ENCODE measurements at regions not wholly inside any gene's neighbourhood (a gene's known extent, or its start where the extent isn't known, plus 50 kb on each side); places are given as distances from the start of the nearest gene placed in this dataset.

DNA sequence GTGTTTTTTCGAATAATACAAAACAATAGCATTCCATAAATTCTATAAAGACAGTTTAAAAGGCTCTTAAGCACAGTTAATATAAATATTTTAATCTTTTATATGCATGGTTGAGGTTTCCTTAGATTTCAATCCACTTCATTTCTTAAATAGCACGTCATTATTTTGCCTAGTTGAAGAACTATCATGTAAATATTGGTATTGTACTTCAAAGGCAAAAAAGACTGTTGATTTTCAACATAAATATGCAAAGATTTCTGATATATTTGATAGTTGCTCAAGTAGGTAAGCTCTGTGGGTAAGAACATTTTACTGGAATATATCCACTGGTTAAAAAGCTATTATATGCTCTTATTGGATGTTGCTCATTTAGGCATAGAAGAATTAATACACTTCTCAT, 458.6 kb downstream of the NR2F1-AS1 start:
- no peak for DNase-seq
- no peaks in the 10 kb centered on the region for H3K36me3 ChIP-seq (ENCODE audit: insufficient read depth in 1 of 2, low read depth in 1 of 2)
- TF ChIP-seq CTCF (IDR thresholded peaks at IDR 0.05) = no peak
- intact Hi-C loops (cut with DNase I) = no loop called here
- 85 to 90% (median 88%) methylated on average over 2 of the region's 2 CpGs for WGBS, 3 donors
- H3K9me3 ChIP-seq = no peaks in the 10 kb centered on the region
- H3K27ac ChIP-seq = no peak overlapping the region
- H3K27me3 ChIP-seq (ENCODE audit: insufficient read depth in 3 of 3, low read length in 2 of 3) = no peaks in the 10 kb centered on the region
- no peak overlapping the region for H3K4me3 ChIP-seq
- no peaks in the 10 kb centered on the region for H3K4me1 ChIP-seq
- no peak for ATAC-seq

GRCh38 chr5:93120771-93121170, 460.2 kb downstream of the NR2F1-AS1 start:
- Histone ChIP-seq H3K27ac (no peak overlapping the region), H3K27me3 (ENCODE audit: insufficient read depth in 3 of 3, low read length in 2 of 3) (no peaks in the 10 kb centered on the region), H3K36me3 (ENCODE audit: insufficient read depth in 1 of 2, low read depth in 1 of 2) (no peaks in the 10 kb centered on the region), H3K4me3 (no peak overlapping the region), H3K4me1 (no peaks in the 10 kb centered on the region), H3K9me3 (no peaks in the 10 kb centered on the region)
- TF ChIP-seq CTCF (IDR thresholded peaks at IDR 0.05) = no peak
- no peak for ATAC-seq
- intact Hi-C loops (cut with DNase I) = no loop called here
- WGBS, 3 donors = 82 to 90% (median 84%) methylated on average over 4 of the region's 4 CpGs
- no peak for DNase-seq

DNA sequence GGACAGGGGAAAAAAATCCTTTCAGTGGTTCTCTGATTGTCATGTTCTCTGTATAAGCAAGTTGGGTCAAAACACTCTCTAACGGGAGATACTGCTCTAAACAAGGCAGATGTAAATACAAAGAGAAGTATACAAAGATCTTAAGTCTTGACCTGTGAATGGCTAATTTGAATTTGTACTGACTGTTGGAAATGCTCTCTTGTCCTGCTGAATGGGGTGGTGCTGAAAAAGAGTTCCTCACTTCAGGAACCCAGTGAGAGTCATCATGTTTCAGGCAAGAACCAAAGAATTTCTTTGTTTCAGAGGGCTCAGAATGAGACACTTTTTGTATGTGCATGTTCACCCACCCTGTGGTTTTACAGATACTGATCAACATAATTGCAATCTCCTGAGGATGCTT, 461.0 kb downstream of the NR2F1-AS1 start:
- 84 to 86% (median 86%) methylated on average over 1 of the region's 1 CpG for WGBS, 3 donors
- DNase-seq (no peak), ATAC-seq (no peak)
- no peaks in the 10 kb centered on the region for H3K9me3 ChIP-seq
- no peak overlapping the region for H3K4me3 ChIP-seq
- intact Hi-C loops (cut with DNase I) = no loop called here
- no peak overlapping the region for H3K27ac ChIP-seq
- TF ChIP-seq CTCF (IDR thresholded peaks at IDR 0.05) = no peak
- H3K27me3 ChIP-seq (ENCODE audit: insufficient read depth in 3 of 3, low read length in 2 of 3) = no peaks in the 10 kb centered on the region
- no peaks in the 10 kb centered on the region for H3K36me3 ChIP-seq (ENCODE audit: insufficient read depth in 1 of 2, low read depth in 1 of 2)
- no peaks in the 10 kb centered on the region for H3K4me1 ChIP-seq

DNA sequence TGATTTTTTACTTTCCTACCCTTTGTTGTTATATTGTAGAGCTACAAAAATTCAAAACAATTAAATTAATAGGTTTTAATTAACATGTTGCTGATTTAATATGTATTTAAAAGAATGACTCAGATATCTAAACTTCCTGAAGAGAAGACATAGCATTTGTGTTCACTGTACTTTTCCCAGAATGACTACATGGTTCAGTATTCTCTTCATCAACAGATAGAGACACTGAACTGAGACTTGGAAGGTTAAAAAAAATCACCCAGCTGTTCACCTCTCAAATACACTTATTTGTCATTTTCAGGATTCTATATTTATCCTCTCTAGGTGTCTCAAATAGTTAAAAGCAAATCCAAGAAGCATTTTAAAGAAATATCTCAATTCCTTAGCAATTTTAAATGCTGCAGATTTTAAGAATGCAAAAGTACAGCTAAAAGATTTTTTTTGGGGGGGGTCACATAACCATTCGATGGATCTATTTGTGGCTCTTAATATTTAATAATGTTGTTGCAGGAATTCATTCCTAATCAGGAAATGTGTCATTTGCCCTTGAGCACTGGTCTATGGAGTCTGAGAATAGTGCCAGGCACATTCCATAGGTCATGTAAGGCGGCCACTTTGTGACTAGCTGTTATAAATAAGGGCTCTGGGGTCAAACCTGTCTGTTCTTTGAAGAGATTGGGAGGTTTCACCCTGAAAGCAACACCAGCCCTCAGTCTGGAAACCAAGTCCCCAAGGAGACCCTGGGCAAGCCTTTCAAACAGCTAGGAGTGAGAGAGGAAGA, 463.1 kb downstream of the NR2F1-AS1 start:
- ATAC-seq (no peak), DNase-seq (no peak)
- H3K4me1 ChIP-seq = no peaks in the 10 kb centered on the region
- H3K36me3 ChIP-seq (ENCODE audit: insufficient read depth in 1 of 2, low read depth in 1 of 2) = no peaks in the 10 kb centered on the region
- H3K27me3 ChIP-seq (ENCODE audit: insufficient read depth in 3 of 3, low read length in 2 of 3) = no peaks in the 10 kb centered on the region
- 45 to 62% (median 51%) methylated on average over 2 of the region's 2 CpGs for WGBS, 3 donors
- no peak overlapping the region for H3K4me3 ChIP-seq
- intact Hi-C loops (cut with DNase I) = no loop called here
- TF ChIP-seq CTCF (IDR thresholded peaks at IDR 0.05) = no peak
- no peak overlapping the region for H3K27ac ChIP-seq
- no peaks in the 10 kb centered on the region for H3K9me3 ChIP-seq
